GM12864 (cell line): ENCODE measurements at regions not wholly inside any gene's neighbourhood (a gene's known extent, or its start where the extent isn't known, plus 50 kb on each side); places are given as distances from the start of the nearest gene placed in this dataset.

ENCODE experiments used
- DNase-seq: peaks from one replicate; pipeline ENCODE4 v3.0.0-alpha.2; 2011; ENCODE audit warnings: low read depth
- H3K4me3 ChIP-seq: 2 replicates; pipeline ENCODE4 v1.5.1; 2011; ENCODE audit warnings: mild to moderate bottlenecking, low read depth, low read length, control low read depth
- TF ChIP-seq, protein P1 (sequence below): IDR thresholded peaks from 2 replicates; pipeline ENCODE4 v1.5.1; 2011; ENCODE audit warnings: low read depth, mild to moderate bottlenecking, moderate library complexity, low read length, control low read depth, inconsistent platforms; ENCODE audit errors: missing control alignments

DNA sequence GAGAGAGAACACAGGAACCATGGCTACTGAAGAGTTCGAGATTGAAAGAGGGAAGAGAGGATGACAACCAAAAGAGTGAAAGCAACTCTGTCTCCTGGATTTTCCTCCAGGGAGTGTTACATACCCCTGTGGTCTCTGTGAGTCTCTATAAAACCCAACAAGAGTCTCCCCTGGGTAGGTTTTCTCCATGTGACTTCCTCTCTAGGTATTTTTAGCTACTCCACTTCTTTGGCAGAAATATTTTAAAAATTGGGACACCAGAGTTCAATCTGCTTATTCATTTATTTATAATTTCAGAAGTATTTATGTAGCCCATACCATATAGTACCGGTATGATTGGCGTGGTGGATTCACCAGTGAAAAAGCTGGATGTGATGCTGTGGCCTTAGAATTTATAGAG is 671.7 kb upstream of the NR2F2 start:
- no peak for DNase-seq
- TF ChIP-seq, protein P1, sequence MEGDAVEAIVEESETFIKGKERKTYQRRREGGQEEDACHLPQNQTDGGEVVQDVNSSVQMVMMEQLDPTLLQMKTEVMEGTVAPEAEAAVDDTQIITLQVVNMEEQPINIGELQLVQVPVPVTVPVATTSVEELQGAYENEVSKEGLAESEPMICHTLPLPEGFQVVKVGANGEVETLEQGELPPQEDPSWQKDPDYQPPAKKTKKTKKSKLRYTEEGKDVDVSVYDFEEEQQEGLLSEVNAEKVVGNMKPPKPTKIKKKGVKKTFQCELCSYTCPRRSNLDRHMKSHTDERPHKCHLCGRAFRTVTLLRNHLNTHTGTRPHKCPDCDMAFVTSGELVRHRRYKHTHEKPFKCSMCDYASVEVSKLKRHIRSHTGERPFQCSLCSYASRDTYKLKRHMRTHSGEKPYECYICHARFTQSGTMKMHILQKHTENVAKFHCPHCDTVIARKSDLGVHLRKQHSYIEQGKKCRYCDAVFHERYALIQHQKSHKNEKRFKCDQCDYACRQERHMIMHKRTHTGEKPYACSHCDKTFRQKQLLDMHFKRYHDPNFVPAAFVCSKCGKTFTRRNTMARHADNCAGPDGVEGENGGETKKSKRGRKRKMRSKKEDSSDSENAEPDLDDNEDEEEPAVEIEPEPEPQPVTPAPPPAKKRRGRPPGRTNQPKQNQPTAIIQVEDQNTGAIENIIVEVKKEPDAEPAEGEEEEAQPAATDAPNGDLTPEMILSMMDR = no peak
- H3K4me3 ChIP-seq = no peak overlapping the region

- no peak overlapping the region for H3K4me3 ChIP-seq
- DNase-seq = no peak
- TF ChIP-seq, protein P1 = no peak
Measured at GRCh38 chr15:95659656-95660055, 670.8 kb upstream of the NR2F2 start.

DNA sequence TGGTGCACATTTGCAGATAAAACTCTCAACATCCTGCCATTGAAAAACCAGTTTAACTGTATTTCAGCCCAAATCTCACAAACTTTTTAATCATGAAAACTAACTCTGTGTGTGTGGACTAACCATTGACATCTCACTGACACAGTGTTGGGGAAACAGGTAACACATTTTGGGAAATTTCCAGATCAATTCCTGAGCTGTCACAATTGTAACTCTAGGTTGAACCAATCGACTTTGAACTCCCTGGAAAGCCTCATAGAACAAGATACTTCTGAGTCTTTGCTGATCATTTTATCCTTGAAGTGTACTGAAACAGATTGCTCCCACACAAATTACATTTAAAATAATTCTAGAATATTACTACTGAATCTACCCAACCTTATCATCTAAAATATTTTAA is 667.9 kb upstream of the NR2F2 start:
- no peak for DNase-seq
- no peak overlapping the region for H3K4me3 ChIP-seq
- TF ChIP-seq, protein P1 = no peak

DNA sequence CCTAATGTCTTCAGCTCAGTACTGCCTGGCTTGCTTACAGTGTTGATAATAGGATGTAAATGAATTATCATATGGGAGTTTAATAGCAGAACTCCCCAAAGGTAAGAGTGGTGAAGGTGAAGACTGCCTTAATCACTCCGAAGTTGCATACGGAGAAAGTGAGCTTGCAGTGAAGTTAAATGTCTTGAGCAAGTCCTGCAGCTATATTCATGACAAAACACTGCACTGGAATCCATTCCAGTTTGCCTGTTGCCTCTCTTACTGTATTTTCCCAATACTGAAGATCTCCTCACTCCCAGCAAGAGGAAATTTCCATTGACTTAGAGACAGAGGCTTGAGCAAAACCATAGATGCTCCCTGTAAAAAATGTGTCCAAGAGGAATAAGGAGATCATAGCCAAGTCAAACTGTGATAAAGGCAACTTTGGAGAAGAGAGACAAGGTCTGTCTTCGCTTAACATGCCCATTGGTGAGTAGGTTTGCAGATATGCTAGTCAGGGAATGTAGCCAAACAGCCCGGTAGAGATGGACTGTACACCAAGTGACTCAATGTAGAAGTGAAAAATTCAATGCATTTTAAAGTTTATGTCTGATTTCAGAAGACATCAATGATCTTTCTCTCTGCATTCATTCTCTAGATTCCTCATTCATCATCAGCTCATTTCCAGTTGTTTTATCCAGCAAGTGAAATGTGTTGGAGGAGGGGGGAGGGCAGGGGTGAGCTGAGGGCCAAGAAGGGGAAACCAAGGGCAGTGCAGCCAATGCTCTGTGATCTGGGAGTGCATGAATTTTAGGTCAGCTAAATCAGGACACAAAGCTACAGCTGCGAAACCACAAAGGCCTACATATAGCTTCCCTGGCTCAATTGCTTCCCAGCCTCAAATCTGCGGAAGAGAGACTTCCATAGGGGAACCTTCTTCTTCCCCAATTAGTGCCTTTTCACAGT is 667.1 kb upstream of the NR2F2 start:
- no peak for DNase-seq
- no peak overlapping the region for H3K4me3 ChIP-seq
- TF ChIP-seq, protein P1 = no peak

DNA sequence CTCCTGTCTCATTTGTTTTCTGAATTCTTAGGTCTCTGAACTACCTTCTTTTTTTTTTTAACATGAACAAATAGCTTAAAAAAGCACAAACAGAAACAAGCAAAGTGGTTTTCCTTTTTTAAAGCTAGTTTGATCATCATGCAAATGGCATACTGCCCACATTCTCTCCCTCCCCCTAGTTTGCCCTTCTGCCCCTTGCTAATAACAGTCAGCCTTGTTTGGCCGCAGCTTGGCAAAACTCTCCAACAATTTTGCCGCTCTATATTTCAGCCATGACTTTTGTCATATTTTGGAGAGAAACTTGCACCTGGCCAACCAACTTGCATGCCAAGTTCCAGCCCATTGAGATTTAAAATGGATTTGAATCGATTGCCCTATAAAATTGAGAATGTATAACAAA is 666.0 kb upstream of the NR2F2 start:
- H3K4me3 ChIP-seq = no peak overlapping the region
- DNase-seq = no peak
- TF ChIP-seq, protein P1 = no peak

GRCh38 chr15:95669146-95669922 is 661.2 kb upstream of the NR2F2 start:
- DNase-seq = no peak
- no peak overlapping the region for H3K4me3 ChIP-seq
- TF ChIP-seq, protein P1 = no peak
